Retina (tissue), 1 donor: ENCODE measurements at regions not wholly inside any gene's neighbourhood (a gene's known extent, or its start where the extent isn't known, plus 50 kb on each side); places are given as distances from the start of the nearest gene placed in this dataset.
"Not testable (repeated sequence)": the region's sequence is repeated elsewhere in the genome, so short reads cannot be mapped to it uniquely, and the experiment has no call there.

Experiments
- DNase-seq: peaks from one replicate; pipeline ENCODE4 v3.0.0-alpha.2; 2016

- DNase-seq = no peak
Measured at GRCh38 chr3:15903759-15904720, 106.3 kb upstream of the ANKRD28 start.

- DNase-seq = no peak
Measured at GRCh38 chr3:15905041-15905440, 107.3 kb upstream of the ANKRD28 start.

- not testable (repeated sequence) for DNase-seq
Measured at GRCh38 chr3:15907403-15907802, 109.6 kb upstream of the ANKRD28 start.

- DNase-seq = no peak
Measured at GRCh38 chr3:15918988-15919387, 121.2 kb upstream of the ANKRD28 start.

- DNase-seq = no peak
Measured at GRCh38 chr3:15919971-15920370, 122.2 kb upstream of the ANKRD28 start.

- DNase-seq = no peak
Measured at GRCh38 chr3:15923640-15924405, 126.0 kb upstream of the ANKRD28 start.

GRCh38 chr3:15924914-15925313 is 127.1 kb upstream of the ANKRD28 start:
- no peak for DNase-seq

GRCh38 chr3:15926871-15927270 is 129.1 kb upstream of the ANKRD28 start:
- no peak for DNase-seq

- no peak for DNase-seq
Measured at GRCh38 chr3:15927969-15928368, 130.2 kb upstream of the ANKRD28 start.

- no peak for DNase-seq
Measured at GRCh38 chr3:15929944-15930571, 132.3 kb upstream of the ANKRD28 start.

GRCh38 chr3:15932348-15933300 is 134.8 kb upstream of the ANKRD28 start:
- DNase-seq = no peak

- no peak for DNase-seq
Measured at GRCh38 chr3:15933439-15934139, 135.8 kb upstream of the ANKRD28 start.

GRCh38 chr3:15934389-15935195 is 136.8 kb upstream of the ANKRD28 start:
- DNase-seq = no peak

GRCh38 chr3:15936312-15936711 is 138.5 kb upstream of the ANKRD28 start:
- DNase-seq = no peak

- no peak for DNase-seq
Measured at GRCh38 chr3:15940641-15941040, 142.9 kb upstream of the ANKRD28 start.

- not testable (repeated sequence) for DNase-seq
Measured at GRCh38 chr3:15941457-15941856, 143.7 kb upstream of the ANKRD28 start.

- no peak for DNase-seq
Measured at GRCh38 chr3:15941958-15942357, 144.2 kb upstream of the ANKRD28 start.

- no peak for DNase-seq
Measured at GRCh38 chr3:15942462-15942861, 144.7 kb upstream of the ANKRD28 start.

- no peak for DNase-seq
Measured at GRCh38 chr3:15942936-15943335, 145.2 kb upstream of the ANKRD28 start.

GRCh38 chr3:15948388-15948787 is 150.6 kb upstream of the ANKRD28 start:
- DNase-seq = no peak
